ENCODE measurements at regions not wholly inside any gene's neighbourhood (a gene's known extent, or its start where the extent isn't known, plus 50 kb on each side); places are given as distances from the start of the nearest gene placed in this dataset.

- TF ChIP-seq CTCF (IDR thresholded peaks at IDR 0.05) (no peak), POLR2A (IDR thresholded peaks at IDR 0.05) (no peak)
Measured at GRCh38 chr3:180280555-180280954, 243.8 kb upstream of the PEX5L start.
